HL-60 (cell line): ENCODE measurements at regions not wholly inside any gene's neighbourhood (a gene's known extent, or its start where the extent isn't known, plus 50 kb on each side); places are given as distances from the start of the nearest gene placed in this dataset.

ENCODE experiments used
- CTCF ChIP-seq: IDR thresholded peaks from one replicate; pipeline ENCODE4 v1.5.1; 2011; ENCODE audit warnings: low read length, control low read depth, inconsistent platforms; ENCODE audit not compliant: insufficient read depth
- POLR2AphosphoS5 ChIP-seq: IDR thresholded peaks from 2 replicates; pipeline ENCODE4 v1.6.1; 2012; ENCODE audit warnings: low read depth
- REST ChIP-seq: IDR thresholded peaks from 2 replicates; pipeline ENCODE4 v1.6.1; 2012; ENCODE audit warnings: low read depth; ENCODE audit not compliant: insufficient replicate concordance

GRCh38 chr7:131013716-131014115, 279.7 kb upstream of the KLF14 start:
- TF ChIP-seq CTCF (no peak), POLR2AphosphoS5 (no peak), REST (no peak)
